HEK293 (cell line): ENCODE measurements at regions not wholly inside any gene's neighbourhood (a gene's known extent, or its start where the extent isn't known, plus 50 kb on each side); places are given as distances from the start of the nearest gene placed in this dataset.
"Not testable (repeated sequence)": the region's sequence is repeated elsewhere in the genome, so short reads cannot be mapped to it uniquely, and the experiment has no call there.

Experiments
- HOXA7 ChIP-seq: sonication (generic); formaldehyde crosslinking; IDR thresholded peaks from 2 replicates; pipeline ENCODE4 v1.8.1; 2022; ENCODE audit warnings: missing genetic modification reagents, borderline replicate concordance
- IKZF3 ChIP-seq: fragments of 450-650 bp; IDR thresholded peaks from 2 replicates; pipeline ENCODE4 v1.5.0; 2018; ENCODE audit warnings: missing biosample characterization, mild to moderate bottlenecking, missing genetic modification characterization, moderate library complexity
- ZBTB7A ChIP-seq: fragments of 450-650 bp; formaldehyde crosslinking; IDR thresholded peaks from 2 replicates; pipeline ENCODE4 v1.5.1; 2016; ENCODE audit warnings: low read depth, missing biosample characterization, missing genetic modification characterization
- ZFP37 ChIP-seq: fragments of 450-650 bp; formaldehyde crosslinking; IDR thresholded peaks from 2 replicates; pipeline ENCODE4 v1.5.1; 2016; ENCODE audit warnings: missing biosample characterization, missing genetic modification characterization
- ZNF112 ChIP-seq: fragments of 450-650 bp; formaldehyde crosslinking; IDR thresholded peaks from 2 replicates; pipeline ENCODE4 v1.5.0; 2017; ENCODE audit warnings: missing biosample characterization, missing genetic modification characterization
- ZNF248 ChIP-seq: fragments of 450-650 bp; formaldehyde crosslinking; IDR thresholded peaks from 2 replicates; pipeline ENCODE4 v1.5.1; 2017; ENCODE audit warnings: missing biosample characterization, missing genetic modification characterization
- ZNF302 ChIP-seq: fragments of 450-650 bp; formaldehyde crosslinking; IDR thresholded peaks from 2 replicates; pipeline ENCODE4 v1.5.1; 2016; ENCODE audit warnings: missing biosample characterization, missing genetic modification characterization, low read depth
- ZNF514 ChIP-seq: fragments of 450-650 bp; formaldehyde crosslinking; IDR thresholded peaks from 2 replicates; pipeline ENCODE4 v1.5.1; 2016; ENCODE audit warnings: missing biosample characterization, missing genetic modification characterization
- ZNF830 ChIP-seq: fragments of 450-650 bp; IDR thresholded peaks from 2 replicates; pipeline ENCODE4 v1.5.0; 2018; ENCODE audit warnings: missing biosample characterization, missing genetic modification characterization, low read depth, mild to moderate bottlenecking, moderate library complexity
- TF ChIP-seq, protein P1 (sequence below): fragments of 450-650 bp; formaldehyde crosslinking; IDR thresholded peaks from 2 replicates; pipeline ENCODE4 v1.5.1; 2016; ENCODE audit warnings: missing biosample characterization, missing genetic modification characterization

- TF ChIP-seq ZNF302 (tag by site-specific recombination); ZFP37; HOXA7; IKZF3 (tag by site-specific recombination); ZNF112 (tag by site-specific recombination); ZNF514; ZBTB7A (tag by site-specific recombination); ZNF248 (tag by site-specific recombination); ZNF830: not testable (repeated sequence)
- TF ChIP-seq, protein P1, sequence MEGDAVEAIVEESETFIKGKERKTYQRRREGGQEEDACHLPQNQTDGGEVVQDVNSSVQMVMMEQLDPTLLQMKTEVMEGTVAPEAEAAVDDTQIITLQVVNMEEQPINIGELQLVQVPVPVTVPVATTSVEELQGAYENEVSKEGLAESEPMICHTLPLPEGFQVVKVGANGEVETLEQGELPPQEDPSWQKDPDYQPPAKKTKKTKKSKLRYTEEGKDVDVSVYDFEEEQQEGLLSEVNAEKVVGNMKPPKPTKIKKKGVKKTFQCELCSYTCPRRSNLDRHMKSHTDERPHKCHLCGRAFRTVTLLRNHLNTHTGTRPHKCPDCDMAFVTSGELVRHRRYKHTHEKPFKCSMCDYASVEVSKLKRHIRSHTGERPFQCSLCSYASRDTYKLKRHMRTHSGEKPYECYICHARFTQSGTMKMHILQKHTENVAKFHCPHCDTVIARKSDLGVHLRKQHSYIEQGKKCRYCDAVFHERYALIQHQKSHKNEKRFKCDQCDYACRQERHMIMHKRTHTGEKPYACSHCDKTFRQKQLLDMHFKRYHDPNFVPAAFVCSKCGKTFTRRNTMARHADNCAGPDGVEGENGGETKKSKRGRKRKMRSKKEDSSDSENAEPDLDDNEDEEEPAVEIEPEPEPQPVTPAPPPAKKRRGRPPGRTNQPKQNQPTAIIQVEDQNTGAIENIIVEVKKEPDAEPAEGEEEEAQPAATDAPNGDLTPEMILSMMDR (tag by site-specific recombination), result not testable (repeated sequence)
Observed at GRCh38 chr6:44037276-44037675, 90.0 kb downstream of the MRPL14 start.
